Keratinocyte (primary cell): ENCODE measurements at regions not wholly inside any gene's neighbourhood (a gene's known extent, or its start where the extent isn't known, plus 50 kb on each side); places are given as distances from the start of the nearest gene placed in this dataset.

ENCODE experiments used
- DNase-seq: peaks from one replicate; pipeline ENCODE4 v3.0.0-alpha.2; 2011; ENCODE audit warnings: low read depth, missing footprints, low spot score
- FAIRE-seq: peaks from 2 replicates; lab custom pipeline; 2011; peaks lifted over from hg19 to GRCh38; lab: Jason Lieb, UNC
- H2AFZ ChIP-seq: 2 replicates; pipeline ENCODE4 v1.6.0; 2012; ENCODE audit warnings: low read length, control low read depth, inconsistent platforms; ENCODE audit not compliant: control insufficient read depth
- H3K27ac ChIP-seq: 2 replicates; pipeline ENCODE4 v1.5.1; 2011; ENCODE audit warnings: low read length; ENCODE audit not compliant: control insufficient read depth, insufficient read depth
- H3K27me3 ChIP-seq: 3 replicates; pipeline ENCODE4 v1.6.0; 2011; ENCODE audit warnings: low read length; ENCODE audit not compliant: control insufficient read depth, insufficient read depth; ENCODE audit errors: extremely low read depth
- H3K36me3 ChIP-seq, 2 experiments: 2 replicates in 1 of 2; 3 replicates in 1 of 2; pipeline ENCODE4 v1.5.1; 2011; ENCODE audit warnings: low read length in 2 of 2, mild to moderate bottlenecking in 1 of 2; ENCODE audit not compliant: control insufficient read depth in 2 of 2, insufficient read depth in 2 of 2; ENCODE audit errors: extremely low read depth in 1 of 2
- H3K4me1 ChIP-seq: 3 replicates; pipeline ENCODE4 v1.5.1; 2011; ENCODE audit warnings: low read length; ENCODE audit not compliant: control insufficient read depth, insufficient read depth; ENCODE audit errors: extremely low read depth
- H3K4me2 ChIP-seq: 3 replicates; pipeline ENCODE4 v1.6.0; 2011; ENCODE audit warnings: low read depth, low read length; ENCODE audit not compliant: control insufficient read depth, insufficient read depth; ENCODE audit errors: extremely low read depth
- H3K4me3 ChIP-seq, 3 experiments: fragments of 200-600 bp in 1 of 3; sonication (generic) in 1 of 3; 2 replicates in 2 of 3; 3 replicates in 1 of 3; pipeline ENCODE4 v1.5.1; 2011 to 2016; ENCODE audit warnings: low read length in 3 of 3, mild to moderate bottlenecking in 3 of 3, control low read depth in 2 of 3, inconsistent platforms in 1 of 3, low read depth in 1 of 3, mixed read lengths in 1 of 3, mixed run types in 1 of 3, moderate library complexity in 1 of 3; ENCODE audit not compliant: control insufficient read depth in 2 of 3, insufficient read depth in 2 of 3; ENCODE audit errors: extremely low read depth in 1 of 3
- H3K79me2 ChIP-seq: 2 replicates; pipeline ENCODE4 v1.6.0; 2012; ENCODE audit warnings: low read length; ENCODE audit not compliant: control insufficient read depth, insufficient read depth
- H3K9ac ChIP-seq: 3 replicates; pipeline ENCODE4 v1.6.0; 2011; ENCODE audit warnings: low read length; ENCODE audit not compliant: control insufficient read depth, insufficient read depth; ENCODE audit errors: extremely low read depth
- H3K9me1 ChIP-seq: 3 replicates; pipeline ENCODE4 v1.6.0; 2011; ENCODE audit warnings: low read length; ENCODE audit not compliant: control insufficient read depth, insufficient read depth; ENCODE audit errors: extremely low read depth
- H3K9me3 ChIP-seq: 2 replicates; pipeline ENCODE4 v1.5.1; 2012; ENCODE audit warnings: low read depth, low read length; ENCODE audit not compliant: control insufficient read depth
- H4K20me1 ChIP-seq: 3 replicates; pipeline ENCODE4 v1.6.0; 2011; ENCODE audit warnings: low read length; ENCODE audit not compliant: control insufficient read depth, insufficient read depth; ENCODE audit errors: extremely low read depth
- CTCF ChIP-seq, 3 experiments: IDR thresholded peaks in 1 of 3; conservative IDR thresholded peaks in 1 of 3; optimal IDR thresholded peaks in 1 of 3; 2 replicates in 2 of 3; 3 replicates in 1 of 3; pipeline versions ENCODE3 to v1.5.1; 2011; ENCODE audit warnings: low read length in 3 of 3, mild to moderate bottlenecking in 3 of 3, moderate library complexity in 2 of 3, control low read depth in 1 of 3, inconsistent platforms in 1 of 3; ENCODE audit not compliant: insufficient read depth in 2 of 3; ENCODE audit errors: extremely low read depth in 1 of 3
- EZH2 ChIP-seq: IDR thresholded peaks from one replicate; pipeline ENCODE4 v1.6.1; 2012; ENCODE audit warnings: inconsistent platforms, mild to moderate bottlenecking, low read length, moderate library complexity
- dilution Hi-C: fragments of 300-500 bp; cut with MboI; formaldehyde crosslinking; loops from one replicate; pipeline ENCODE4 v1.7.0; 2020; ENCODE audit warnings: low sequenced_read_pairs; ENCODE audit not compliant: extremely low pct_ligation_motif_present

DNA sequence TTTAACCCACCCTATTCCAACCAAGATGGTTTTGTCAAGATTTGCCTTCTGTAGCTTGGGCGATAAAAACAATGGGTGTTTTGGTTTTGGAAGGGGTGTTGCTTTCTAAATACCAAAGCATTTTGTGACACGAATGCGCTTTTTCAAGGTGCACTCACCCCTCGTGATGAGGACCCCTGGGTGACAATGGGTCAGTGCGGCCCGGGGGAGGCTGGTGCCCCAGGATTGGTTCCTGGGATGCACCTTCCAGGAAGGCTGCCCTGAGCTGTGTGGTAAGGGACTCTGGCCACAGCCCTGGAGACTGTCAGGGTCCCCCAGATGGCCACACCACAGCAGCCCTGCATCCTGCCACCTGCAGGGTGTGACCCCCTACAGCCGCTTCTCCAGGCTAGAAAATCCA is 180.6 kb upstream of the MYL2 start:
- no peak for TF ChIP-seq CTCF (optimal IDR thresholded peaks at IDR 0.05 in 1 of 3, IDR thresholded peaks at IDR 0.05 in 1 of 3, conservative IDR thresholded peaks at IDR 0.05 in 1 of 3; ENCODE audit: extremely low read depth in 1 of 3, insufficient read depth in 2 of 3, low read length in 3 of 3)
- TF ChIP-seq EZH2: no peak
- H3K27me3 ChIP-seq: peaks cover 45% of the 10 kb centered on the region

GRCh38 chr12:111100554-111100953 is 180.2 kb upstream of the MYL2 start:
- H4K20me1 ChIP-seq: no peaks in the 10 kb centered on the region
- TF ChIP-seq CTCF (optimal IDR thresholded peaks at IDR 0.05 in 1 of 3, IDR thresholded peaks at IDR 0.05 in 1 of 3, conservative IDR thresholded peaks at IDR 0.05 in 1 of 3; ENCODE audit: extremely low read depth in 1 of 3, insufficient read depth in 2 of 3, low read length in 3 of 3) (no peak), EZH2 (no peak)
- no peak overlapping the region for H3K9ac ChIP-seq
- no peaks in the 10 kb centered on the region for H3K9me1 ChIP-seq
- no peak overlapping the region for H3K4me3 ChIP-seq
- H3K9me3 ChIP-seq: no peaks in the 10 kb centered on the region
- H3K27me3 ChIP-seq: peaks cover 47% of the 10 kb centered on the region
- H2AFZ ChIP-seq: no peak overlapping the region
- H3K4me1 ChIP-seq: peaks cover 8% of the 10 kb centered on the region
- H3K27ac ChIP-seq: no peak overlapping the region
- dilution Hi-C loops: no loop called here
- no peak overlapping the region for H3K4me2 ChIP-seq
- no peaks in the 10 kb centered on the region for H3K36me3 ChIP-seq
- DNase-seq (no peak), FAIRE-seq (no peak)
- H3K79me2 ChIP-seq: no peaks in the 10 kb centered on the region

More for the DNA sequence above, 180.6 kb upstream of the MYL2 start:
- FAIRE-seq: no peak
- Histone ChIP-seq H3K4me2 (no peak overlapping the region), H3K4me3 (no peak overlapping the region), H3K27ac (no peak overlapping the region), H3K9me1 (no peaks in the 10 kb centered on the region), H3K4me1 (peaks cover 8% of the 10 kb centered on the region), H3K9me3 (no peaks in the 10 kb centered on the region), H2AFZ (no peak overlapping the region), H4K20me1 (no peaks in the 10 kb centered on the region), H3K36me3 (no peaks in the 10 kb centered on the region), H3K79me2 (no peaks in the 10 kb centered on the region), H3K9ac (no peak overlapping the region)
- DNase-seq: no peak
- dilution Hi-C loops: no loop called here
